SK-N-SH (cell line): ENCODE measurements at regions not wholly inside any gene's neighbourhood (a gene's known extent, or its start where the extent isn't known, plus 50 kb on each side); places are given as distances from the start of the nearest gene placed in this dataset.

Experiments used
- CTCF ChIA-PET: fragments of 300-600, 350-600 bp; formaldehyde crosslinking; extraction: SDS; loops from one replicate; lab custom pipeline; 2021; lab: Yijun Ruan, JAX
- POLR2A ChIA-PET: fragments of 350-600 bp; sonication (Branson Sonifier 250); formaldehyde crosslinking; extraction: SDS; loops from one replicate; lab custom pipeline; 2020; ENCODE audit warnings: antibody characterized with exemption, inconsistent platforms; lab: Yijun Ruan, JAX
- DNase-seq: peaks from one replicate; pipeline ENCODE4 v3.0.0; 2012
- H2AFZ ChIP-seq: fragments of 200-600 bp; sonication (generic); 2 replicates; pipeline ENCODE4 v1.8.1; 2016; ENCODE audit warnings: antibody characterized with exemption, mild to moderate bottlenecking, low read depth
- H3F3A ChIP-seq: fragments of 200-600 bp; sonication (generic); replicated peaks from 2 replicates; pipeline ENCODE3; 2016; ENCODE audit warnings: antibody characterized with exemption, mild to moderate bottlenecking; ENCODE audit not compliant: insufficient read depth
- H3K27ac ChIP-seq, 2 experiments: fragments of 200-500 bp in 1 of 2; fragments of 200-600 bp in 1 of 2; sonication (Bioruptor generic) in 1 of 2; sonication (generic), shearing (Covaris generic) in 1 of 2; 2 replicates each; pipeline versions ENCODE4 v1.5.1 to v1.6.1; 2014 to 2016; ENCODE audit warnings: low read depth in 2 of 2, inconsistent platforms in 1 of 2, low read length in 1 of 2, mild to moderate bottlenecking in 1 of 2, mixed read lengths in 1 of 2
- H3K27me3 ChIP-seq: fragments of 200-600 bp; sonication (generic), shearing (Covaris generic); 2 replicates; pipeline ENCODE4 v1.6.1; 2016; ENCODE audit warnings: mixed run types; ENCODE audit not compliant: insufficient read depth
- H3K36me3 ChIP-seq, 2 experiments: fragments of 200-500 bp in 1 of 2; fragments of 200-600 bp in 1 of 2; sonication (Bioruptor generic) in 1 of 2; sonication (generic) in 1 of 2; replicated peaks in 1 of 2; 2 replicates each; pipeline versions ENCODE3 to v1.5.1; 2014 to 2016; ENCODE audit warnings: low read length in 1 of 2, mild to moderate bottlenecking in 1 of 2; ENCODE audit not compliant: insufficient read depth in 2 of 2, control insufficient read depth in 1 of 2
- H3K4me1 ChIP-seq, 2 experiments: fragments of 200-500 bp in 1 of 2; fragments of 200-600 bp in 1 of 2; sonication (Bioruptor generic) in 1 of 2; sonication (generic), shearing (Covaris generic) in 1 of 2; 2 replicates each; pipeline versions ENCODE4 v1.5.1 to v1.6.1; 2014 to 2016; ENCODE audit warnings: low read depth in 1 of 2, low read length in 1 of 2, mixed run types in 1 of 2; ENCODE audit not compliant: insufficient read depth in 2 of 2, control insufficient read depth in 1 of 2
- H3K4me2 ChIP-seq: fragments of 200-600 bp; sonication (generic), shearing (Covaris generic); 2 replicates; pipeline ENCODE4 v1.6.1; 2017; ENCODE audit warnings: mixed run types
- H3K4me3 ChIP-seq, 2 experiments: fragments of 200-500 bp in 1 of 2; fragments of 200-600 bp in 1 of 2; sonication (Bioruptor generic) in 1 of 2; sonication (generic), shearing (Covaris generic) in 1 of 2; 2 replicates each; pipeline versions ENCODE4 v1.5.1 to v1.8.1; 2014 to 2016; ENCODE audit warnings: low read depth in 2 of 2, inconsistent platforms in 1 of 2, low read length in 1 of 2, mild to moderate bottlenecking in 1 of 2, mixed read lengths in 1 of 2, moderate library complexity in 1 of 2
- H3K79me2 ChIP-seq: fragments of 200-600 bp; sonication (generic); 2 replicates; pipeline ENCODE4 v1.8.1; 2017; ENCODE audit warnings: mild to moderate bottlenecking; ENCODE audit not compliant: insufficient read depth
- H3K9ac ChIP-seq: fragments of 200-600 bp; sonication (generic); 2 replicates; pipeline ENCODE4 v1.6.1; 2017; ENCODE audit warnings: mixed run types
- H3K9me2 ChIP-seq: fragments of 200-600 bp; sonication (generic); 2 replicates; pipeline ENCODE4 v1.6.1; 2017; ENCODE audit warnings: mixed run types
- H3K9me3 ChIP-seq: fragments of 200-600 bp; sonication (generic); 2 replicates; pipeline ENCODE4 v1.6.1; 2017; ENCODE audit warnings: mixed run types, mild to moderate bottlenecking, moderate library complexity
- H4K20me1 ChIP-seq: fragments of 200-600 bp; sonication (generic); 2 replicates; pipeline ENCODE4 v1.6.1; 2017; ENCODE audit warnings: mild to moderate bottlenecking, mixed run types; ENCODE audit not compliant: insufficient read depth
- CHD2 ChIP-seq: fragments of 150-350 bp; IDR thresholded peaks from 2 replicates; pipeline ENCODE4 v1.6.1; 2018; ENCODE audit warnings: low read length; ENCODE audit not compliant: partially characterized antibody
- ELF1 ChIP-seq: IDR thresholded peaks from 2 replicates; pipeline ENCODE4 v1.4.0; 2012
- EP300 ChIP-seq, 2 experiments: IDR thresholded peaks; 2 replicates each; pipeline versions ENCODE4 v1.4.0 to v1.6.1; 2012; ENCODE audit warnings: borderline replicate concordance in 1 of 2, low read depth in 1 of 2, low read length in 1 of 2
- FOSL2 ChIP-seq: IDR thresholded peaks from 2 replicates; pipeline ENCODE4 v1.4.0; 2012; ENCODE audit warnings: low read depth, mild to moderate bottlenecking, moderate library complexity, borderline replicate concordance
- FOXM1 ChIP-seq: IDR thresholded peaks from 2 replicates; pipeline ENCODE4 v1.4.0; 2012; ENCODE audit warnings: low read depth, mild to moderate bottlenecking
- GABPA ChIP-seq: IDR thresholded peaks from 2 replicates; pipeline ENCODE4 v1.4.0; 2012; ENCODE audit warnings: low read depth, mild to moderate bottlenecking
- GATA2 ChIP-seq: sonication (generic); formaldehyde crosslinking; IDR thresholded peaks from 2 replicates; pipeline ENCODE4 v1.5.0; 2020; ENCODE audit warnings: mild to moderate bottlenecking, missing genetic modification reagents
- JUND ChIP-seq: IDR thresholded peaks from 2 replicates; pipeline ENCODE4 v1.4.0; 2012
- MEF2A ChIP-seq: IDR thresholded peaks from 2 replicates; pipeline ENCODE4 v1.4.0; 2012; ENCODE audit warnings: low read depth, borderline replicate concordance
- MXI1 ChIP-seq: IDR thresholded peaks from 2 replicates; pipeline ENCODE4 v1.6.1; 2012; ENCODE audit warnings: mild to moderate bottlenecking, low read depth, low read length, improper control_type of control experiment
- TAF1 ChIP-seq: IDR thresholded peaks from 2 replicates; pipeline ENCODE4 v1.6.1; 2012; ENCODE audit warnings: low read depth, mild to moderate bottlenecking, low read length, moderate library complexity, borderline replicate concordance
- TCF12 ChIP-seq: IDR thresholded peaks from 2 replicates; pipeline ENCODE4 v1.4.0; 2012
- WGBS: methylation state at CpG from one replicate; pipeline ENCODE4 v1.1.6; 2017; ENCODE audit warnings: low lambda C conversion rate; 5-methylcytosine and 5-hydroxymethylcytosine counted together
- TF ChIP-seq, protein P1 (sequence below): IDR thresholded peaks from 2 replicates; pipeline ENCODE4 v1.4.0; 2012; ENCODE audit warnings: low read depth, borderline replicate concordance
- TF ChIP-seq, protein P2 (sequence below): IDR thresholded peaks from 2 replicates; pipeline ENCODE4; 2012
- TF ChIP-seq, protein P3 (sequence below): IDR thresholded peaks from 2 replicates; pipeline ENCODE4 v1.4.0; 2012; ENCODE audit warnings: low read depth, borderline replicate concordance
- TF ChIP-seq, protein P4 (sequence below): fragments of 150-350 bp; IDR thresholded peaks from 2 replicates; pipeline ENCODE4 v1.6.1; 2016; ENCODE audit warnings: mild to moderate bottlenecking, low read depth, low read length
- TF ChIP-seq, protein P5 (sequence below): IDR thresholded peaks from 2 replicates; pipeline ENCODE4 v1.6.1; 2012; ENCODE audit warnings: mild to moderate bottlenecking, low read depth, low read length, moderate library complexity
- TF ChIP-seq, protein P6 (sequence below): fragments of 150-350 bp; IDR thresholded peaks from 2 replicates; pipeline ENCODE4 v1.6.1; 2017; ENCODE audit warnings: antibody characterized with exemption, low read length, low read depth, borderline replicate concordance

DNA sequence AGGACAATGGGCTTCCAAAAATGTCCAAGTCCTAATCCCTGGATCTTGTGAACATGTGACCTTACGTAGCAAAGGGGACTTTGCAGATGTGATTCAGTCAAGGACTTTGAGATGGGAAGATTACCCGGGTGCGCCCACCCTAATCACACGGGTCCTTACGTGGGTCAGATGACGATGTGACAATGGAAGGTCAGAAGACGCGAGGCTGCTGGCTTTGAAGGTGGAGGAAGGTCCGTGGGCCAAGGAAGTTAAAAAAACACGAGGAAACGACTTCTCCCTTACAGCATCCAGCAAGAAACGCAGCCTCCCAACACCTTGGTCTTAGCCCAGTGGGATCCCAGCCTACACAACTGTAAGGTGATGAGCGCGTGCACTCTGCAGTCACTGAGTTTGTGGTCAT is 860.1 kb downstream of the TBC1D22A start:
- H3K4me1 ChIP-seq, result no peaks in the 10 kb centered on the region
- CTCF ChIA-PET, result no interaction called here
- no peaks in the 10 kb centered on the region for H3F3A ChIP-seq
- WGBS, result 46% methylated on average over 14 of the region's 14 CpGs
- H2AFZ ChIP-seq, result no peak overlapping the region
- H3K4me2 ChIP-seq, result no peak overlapping the region
- DNase-seq, result no peak
- POLR2A ChIA-PET, result no interaction called here
- H3K9ac ChIP-seq, result no peak overlapping the region
- no peaks in the 10 kb centered on the region for H3K36me3 ChIP-seq
- TF ChIP-seq FOXM1, result no peak
- TF ChIP-seq, protein P1, sequence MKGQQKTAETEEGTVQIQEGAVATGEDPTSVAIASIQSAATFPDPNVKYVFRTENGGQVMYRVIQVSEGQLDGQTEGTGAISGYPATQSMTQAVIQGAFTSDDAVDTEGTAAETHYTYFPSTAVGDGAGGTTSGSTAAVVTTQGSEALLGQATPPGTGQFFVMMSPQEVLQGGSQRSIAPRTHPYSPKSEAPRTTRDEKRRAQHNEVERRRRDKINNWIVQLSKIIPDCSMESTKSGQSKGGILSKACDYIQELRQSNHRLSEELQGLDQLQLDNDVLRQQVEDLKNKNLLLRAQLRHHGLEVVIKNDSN, result no peak
- TF ChIP-seq GABPA, result no peak
- no peak for TF ChIP-seq FOSL2
- H3K27ac ChIP-seq, result no peak overlapping the region
- H3K27me3 ChIP-seq, result no peaks in the 10 kb centered on the region; the same call in 1 of the 2 replicates
- H3K9me3 ChIP-seq, result no peaks in the 10 kb centered on the region
- no peaks in the 10 kb centered on the region for H3K79me2 ChIP-seq
- no peaks in the 10 kb centered on the region for H4K20me1 ChIP-seq
- H3K9me2 ChIP-seq, result no peaks in the 10 kb centered on the region
- H3K4me3 ChIP-seq, result no peak overlapping the region

DNA sequence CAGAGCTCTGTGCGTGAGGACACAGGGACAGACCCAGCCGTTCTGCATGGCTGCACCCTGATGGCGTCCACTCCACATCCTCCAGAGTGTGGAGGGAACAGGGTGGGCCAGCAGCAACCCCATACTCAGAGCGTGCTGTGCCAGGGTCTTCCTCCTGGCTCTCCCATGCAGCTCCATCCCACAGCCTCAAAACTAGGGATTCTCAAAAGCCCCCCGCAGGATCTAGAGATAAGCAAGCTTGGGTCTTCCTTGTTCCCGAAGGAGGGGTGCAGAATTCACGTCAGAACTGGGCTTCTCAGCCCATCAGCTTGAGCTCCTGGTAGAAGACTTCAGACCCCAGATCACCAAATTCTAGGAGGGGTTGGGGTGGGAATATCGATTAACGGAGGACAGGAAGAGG is 858.8 kb downstream of the TBC1D22A start:
- Histone ChIP-seq H3K4me1 (no peaks in the 10 kb centered on the region), H3K36me3 (no peaks in the 10 kb centered on the region), H3K9me3 (no peaks in the 10 kb centered on the region), H3K9me2 (no peaks in the 10 kb centered on the region), H3K9ac (no peak overlapping the region), H3K79me2 (no peaks in the 10 kb centered on the region), H3K4me3 (no peak overlapping the region), H3F3A (no peaks in the 10 kb centered on the region), H3K27me3 (no peaks in the 10 kb centered on the region; the same call in 1 of the 2 replicates), H3K4me2 (no peak overlapping the region), H2AFZ (no peak overlapping the region), H3K27ac (no peak overlapping the region), H4K20me1 (no peaks in the 10 kb centered on the region)
- WGBS, result 24% methylated on average over 7 of the region's 9 CpGs
- no peak for DNase-seq
- ChIA-PET CTCF (no interaction called here), POLR2A (no interaction called here)
- TF ChIP-seq GATA2 (CRISPR knock-in tag) (no peak), TCF12 (no peak), TAF1 (no peak), ELF1 (no peak), CHD2 (no peak), EP300 (IDR thresholded peaks at IDR 0.05; ENCODE audit: borderline replicate concordance in 1 of 2, low read depth in 1 of 2, low read length in 1 of 2) (no peak), MXI1 (no peak), MEF2A (no peak), JUND (no peak)
- TF ChIP-seq, protein P2, sequence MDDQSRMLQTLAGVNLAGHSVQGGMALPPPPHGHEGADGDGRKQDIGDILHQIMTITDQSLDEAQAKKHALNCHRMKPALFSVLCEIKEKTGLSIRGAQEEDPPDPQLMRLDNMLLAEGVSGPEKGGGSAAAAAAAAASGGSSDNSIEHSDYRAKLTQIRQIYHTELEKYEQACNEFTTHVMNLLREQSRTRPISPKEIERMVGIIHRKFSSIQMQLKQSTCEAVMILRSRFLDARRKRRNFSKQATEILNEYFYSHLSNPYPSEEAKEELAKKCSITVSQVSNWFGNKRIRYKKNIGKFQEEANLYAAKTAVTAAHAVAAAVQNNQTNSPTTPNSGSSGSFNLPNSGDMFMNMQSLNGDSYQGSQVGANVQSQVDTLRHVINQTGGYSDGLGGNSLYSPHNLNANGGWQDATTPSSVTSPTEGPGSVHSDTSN, result no peak
- TF ChIP-seq, protein P3, sequence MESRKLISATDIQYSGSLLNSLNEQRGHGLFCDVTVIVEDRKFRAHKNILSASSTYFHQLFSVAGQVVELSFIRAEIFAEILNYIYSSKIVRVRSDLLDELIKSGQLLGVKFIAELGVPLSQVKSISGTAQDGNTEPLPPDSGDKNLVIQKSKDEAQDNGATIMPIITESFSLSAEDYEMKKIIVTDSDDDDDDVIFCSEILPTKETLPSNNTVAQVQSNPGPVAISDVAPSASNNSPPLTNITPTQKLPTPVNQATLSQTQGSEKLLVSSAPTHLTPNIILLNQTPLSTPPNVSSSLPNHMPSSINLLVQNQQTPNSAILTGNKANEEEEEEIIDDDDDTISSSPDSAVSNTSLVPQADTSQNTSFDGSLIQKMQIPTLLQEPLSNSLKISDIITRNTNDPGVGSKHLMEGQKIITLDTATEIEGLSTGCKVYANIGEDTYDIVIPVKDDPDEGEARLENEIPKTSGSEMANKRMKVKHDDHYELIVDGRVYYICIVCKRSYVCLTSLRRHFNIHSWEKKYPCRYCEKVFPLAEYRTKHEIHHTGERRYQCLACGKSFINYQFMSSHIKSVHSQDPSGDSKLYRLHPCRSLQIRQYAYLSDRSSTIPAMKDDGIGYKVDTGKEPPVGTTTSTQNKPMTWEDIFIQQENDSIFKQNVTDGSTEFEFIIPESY, result no peak
- TF ChIP-seq, protein P4, sequence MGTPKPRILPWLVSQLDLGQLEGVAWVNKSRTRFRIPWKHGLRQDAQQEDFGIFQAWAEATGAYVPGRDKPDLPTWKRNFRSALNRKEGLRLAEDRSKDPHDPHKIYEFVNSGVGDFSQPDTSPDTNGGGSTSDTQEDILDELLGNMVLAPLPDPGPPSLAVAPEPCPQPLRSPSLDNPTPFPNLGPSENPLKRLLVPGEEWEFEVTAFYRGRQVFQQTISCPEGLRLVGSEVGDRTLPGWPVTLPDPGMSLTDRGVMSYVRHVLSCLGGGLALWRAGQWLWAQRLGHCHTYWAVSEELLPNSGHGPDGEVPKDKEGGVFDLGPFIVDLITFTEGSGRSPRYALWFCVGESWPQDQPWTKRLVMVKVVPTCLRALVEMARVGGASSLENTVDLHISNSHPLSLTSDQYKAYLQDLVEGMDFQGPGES, result no peak
- TF ChIP-seq, protein P1, result no peak
- TF ChIP-seq, protein P5, sequence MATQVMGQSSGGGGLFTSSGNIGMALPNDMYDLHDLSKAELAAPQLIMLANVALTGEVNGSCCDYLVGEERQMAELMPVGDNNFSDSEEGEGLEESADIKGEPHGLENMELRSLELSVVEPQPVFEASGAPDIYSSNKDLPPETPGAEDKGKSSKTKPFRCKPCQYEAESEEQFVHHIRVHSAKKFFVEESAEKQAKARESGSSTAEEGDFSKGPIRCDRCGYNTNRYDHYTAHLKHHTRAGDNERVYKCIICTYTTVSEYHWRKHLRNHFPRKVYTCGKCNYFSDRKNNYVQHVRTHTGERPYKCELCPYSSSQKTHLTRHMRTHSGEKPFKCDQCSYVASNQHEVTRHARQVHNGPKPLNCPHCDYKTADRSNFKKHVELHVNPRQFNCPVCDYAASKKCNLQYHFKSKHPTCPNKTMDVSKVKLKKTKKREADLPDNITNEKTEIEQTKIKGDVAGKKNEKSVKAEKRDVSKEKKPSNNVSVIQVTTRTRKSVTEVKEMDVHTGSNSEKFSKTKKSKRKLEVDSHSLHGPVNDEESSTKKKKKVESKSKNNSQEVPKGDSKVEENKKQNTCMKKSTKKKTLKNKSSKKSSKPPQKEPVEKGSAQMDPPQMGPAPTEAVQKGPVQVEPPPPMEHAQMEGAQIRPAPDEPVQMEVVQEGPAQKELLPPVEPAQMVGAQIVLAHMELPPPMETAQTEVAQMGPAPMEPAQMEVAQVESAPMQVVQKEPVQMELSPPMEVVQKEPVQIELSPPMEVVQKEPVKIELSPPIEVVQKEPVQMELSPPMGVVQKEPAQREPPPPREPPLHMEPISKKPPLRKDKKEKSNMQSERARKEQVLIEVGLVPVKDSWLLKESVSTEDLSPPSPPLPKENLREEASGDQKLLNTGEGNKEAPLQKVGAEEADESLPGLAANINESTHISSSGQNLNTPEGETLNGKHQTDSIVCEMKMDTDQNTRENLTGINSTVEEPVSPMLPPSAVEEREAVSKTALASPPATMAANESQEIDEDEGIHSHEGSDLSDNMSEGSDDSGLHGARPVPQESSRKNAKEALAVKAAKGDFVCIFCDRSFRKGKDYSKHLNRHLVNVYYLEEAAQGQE, result no peak
- TF ChIP-seq, protein P6, sequence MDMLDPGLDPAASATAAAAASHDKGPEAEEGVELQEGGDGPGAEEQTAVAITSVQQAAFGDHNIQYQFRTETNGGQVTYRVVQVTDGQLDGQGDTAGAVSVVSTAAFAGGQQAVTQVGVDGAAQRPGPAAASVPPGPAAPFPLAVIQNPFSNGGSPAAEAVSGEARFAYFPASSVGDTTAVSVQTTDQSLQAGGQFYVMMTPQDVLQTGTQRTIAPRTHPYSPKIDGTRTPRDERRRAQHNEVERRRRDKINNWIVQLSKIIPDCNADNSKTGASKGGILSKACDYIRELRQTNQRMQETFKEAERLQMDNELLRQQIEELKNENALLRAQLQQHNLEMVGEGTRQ, result no peak
